ENCODE measurements at regions not wholly inside any gene's neighbourhood (a gene's known extent, or its start where the extent isn't known, plus 50 kb on each side); places are given as distances from the start of the nearest gene placed in this dataset.

- Histone ChIP-seq H3K4me3 (no peak overlapping the region), H3K27ac (no peak overlapping the region)
- no peak for TF ChIP-seq CTCF (IDR thresholded peaks at IDR 0.05)
- DNase-seq (ENCODE audit: low spot score), result no peak
Measured at GRCh38 chr20:22390543-22390903, 193.8 kb downstream of the FOXA2 start.

- H3K27ac ChIP-seq, result no peak overlapping the region
Measured at GRCh38 chr20:22389836-22390542, 194.4 kb downstream of the FOXA2 start.

GRCh38 chr20:22387452-22387851 is 196.9 kb downstream of the FOXA2 start:
- no peak for DNase-seq (ENCODE audit: low spot score)
- H3K27ac ChIP-seq, result no peak overlapping the region
- TF ChIP-seq CTCF (IDR thresholded peaks at IDR 0.05), result no peak

More at GRCh38 chr20:22389836-22390542, 194.4 kb downstream of the FOXA2 start:
- no peak for DNase-seq (ENCODE audit: low spot score)
- H3K4me3 ChIP-seq, result no peak overlapping the region
- TF ChIP-seq CTCF (IDR thresholded peaks at IDR 0.05), result no peak

GRCh38 chr20:22386306-22386623 is 198.1 kb downstream of the FOXA2 start:
- no peak for DNase-seq (ENCODE audit: low spot score)
- H3K27ac ChIP-seq, result no peak overlapping the region
- TF ChIP-seq CTCF (IDR thresholded peaks at IDR 0.05), result no peak
- no peak overlapping the region for H3K4me3 ChIP-seq

More at GRCh38 chr20:22387452-22387851, 196.9 kb downstream of the FOXA2 start:
- no peak overlapping the region for H3K4me3 ChIP-seq

GRCh38 chr20:22385602-22386305 is 198.6 kb downstream of the FOXA2 start:
- H3K27ac ChIP-seq, result no peak overlapping the region
- no peak overlapping the region for H3K4me3 ChIP-seq
- no peak for DNase-seq (ENCODE audit: low spot score)
- no peak for TF ChIP-seq CTCF (IDR thresholded peaks at IDR 0.05)

- Histone ChIP-seq H3K4me3 (no peak overlapping the region), H3K27ac (no peak overlapping the region)
- DNase-seq (ENCODE audit: low spot score), result no peak
- TF ChIP-seq CTCF (IDR thresholded peaks at IDR 0.05), result no peak
Measured at GRCh38 chr20:22384978-22385377, 199.4 kb downstream of the FOXA2 start.

GRCh38 chr20:22383156-22383555 is 201.2 kb downstream of the FOXA2 start:
- TF ChIP-seq CTCF (IDR thresholded peaks at IDR 0.05), result no peak
- H3K27ac ChIP-seq, result no peak overlapping the region
- H3K4me3 ChIP-seq, result no peak overlapping the region
- DNase-seq (ENCODE audit: low spot score), result no peak

Measured in coronary artery (tissue), 2 donors.